Osteoblast (primary cell): ENCODE measurements at regions not wholly inside any gene's neighbourhood (a gene's known extent, or its start where the extent isn't known, plus 50 kb on each side); places are given as distances from the start of the nearest gene placed in this dataset.

Source experiments
- DNase-seq: peaks from one replicate; pipeline ENCODE4 v3.0.0; 2011; ENCODE audit warnings: low spot score, mixed read lengths; ENCODE audit not compliant: insufficient read length; ENCODE audit errors: missing footprints
- H2AFZ ChIP-seq: 2 replicates; pipeline ENCODE4 v1.6.0; 2011; ENCODE audit warnings: mild to moderate bottlenecking, low read length
- H3K27ac ChIP-seq: 2 replicates; pipeline ENCODE4 v1.5.1; 2011; ENCODE audit warnings: mild to moderate bottlenecking, low read depth, low read length, moderate library complexity
- H3K27me3 ChIP-seq: 2 replicates; pipeline ENCODE4 v1.6.0; 2012; ENCODE audit warnings: mild to moderate bottlenecking, control low read depth, inconsistent platforms, low read length, moderate library complexity; ENCODE audit not compliant: insufficient read depth
- H3K36me3 ChIP-seq: 2 replicates; pipeline ENCODE4 v1.5.1; 2011; ENCODE audit warnings: mild to moderate bottlenecking, low read length, control low read depth, moderate library complexity; ENCODE audit not compliant: insufficient read depth
- H3K4me1 ChIP-seq: 2 replicates; pipeline ENCODE4 v1.5.1; 2011; ENCODE audit warnings: mild to moderate bottlenecking, low read length, control low read depth, moderate library complexity; ENCODE audit not compliant: insufficient read depth
- H3K4me2 ChIP-seq: 2 replicates; pipeline ENCODE4 v1.6.0; 2011; ENCODE audit warnings: mild to moderate bottlenecking, low read length; ENCODE audit not compliant: insufficient read depth
- H3K4me3 ChIP-seq: fragments of 200-600 bp; sonication (generic); 3 replicates; pipeline ENCODE4 v1.5.1; 2012; ENCODE audit warnings: mild to moderate bottlenecking, low read length, inconsistent platforms; ENCODE audit not compliant: insufficient read depth
- H3K79me2 ChIP-seq: 2 replicates; pipeline ENCODE4 v1.6.0; 2012; ENCODE audit warnings: mild to moderate bottlenecking, low read length, control low read depth, inconsistent platforms; ENCODE audit not compliant: insufficient read depth
- H3K9me3 ChIP-seq: 2 replicates; pipeline ENCODE4 v1.5.1; 2011; ENCODE audit warnings: low read depth, low read length, control low read depth
- H4K20me1 ChIP-seq: 2 replicates; pipeline ENCODE4 v1.6.0; 2012; ENCODE audit warnings: mild to moderate bottlenecking, low read length, control low read depth; ENCODE audit not compliant: insufficient read depth
- TF ChIP-seq, protein P1 (sequence below): IDR thresholded peaks from 2 replicates; pipeline ENCODE4 v1.5.1; 2011; ENCODE audit warnings: mild to moderate bottlenecking, low read depth, low read length, moderate library complexity; ENCODE audit errors: extremely low read depth

DNA sequence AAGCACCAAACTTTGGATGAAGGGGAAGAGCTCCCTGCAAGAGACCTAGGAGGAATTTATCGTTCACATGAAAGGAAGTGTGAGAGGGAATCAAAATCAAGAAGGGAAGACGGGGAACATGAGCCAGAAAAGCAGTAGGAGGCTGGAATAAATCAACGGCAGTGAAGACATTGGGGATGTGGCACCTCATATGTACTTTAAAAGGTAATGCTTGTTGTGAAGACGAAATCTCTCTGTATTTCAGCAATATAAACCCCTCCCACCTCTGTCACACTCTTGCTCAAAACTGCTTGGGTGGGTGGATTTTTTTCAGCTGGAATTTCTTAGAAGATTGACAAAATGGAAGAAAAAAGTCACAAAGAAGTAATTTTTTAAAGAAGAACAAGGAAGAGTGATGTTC lies 243.5 kb downstream of the BUD13 start:
- H3K36me3 ChIP-seq: no peaks in the 10 kb centered on the region
- H3K79me2 ChIP-seq: no peaks in the 10 kb centered on the region
- no peaks in the 10 kb centered on the region for H3K9me3 ChIP-seq
- no peaks in the 10 kb centered on the region for H4K20me1 ChIP-seq
- no peak overlapping the region for H2AFZ ChIP-seq
- DNase-seq: peak; percentile 58
- peaks cover 2% of the 10 kb centered on the region for H3K27me3 ChIP-seq
- H3K4me3 ChIP-seq: no peak overlapping the region
- no peak overlapping the region for H3K27ac ChIP-seq
- H3K4me2 ChIP-seq: no peak overlapping the region
- TF ChIP-seq, protein P1, sequence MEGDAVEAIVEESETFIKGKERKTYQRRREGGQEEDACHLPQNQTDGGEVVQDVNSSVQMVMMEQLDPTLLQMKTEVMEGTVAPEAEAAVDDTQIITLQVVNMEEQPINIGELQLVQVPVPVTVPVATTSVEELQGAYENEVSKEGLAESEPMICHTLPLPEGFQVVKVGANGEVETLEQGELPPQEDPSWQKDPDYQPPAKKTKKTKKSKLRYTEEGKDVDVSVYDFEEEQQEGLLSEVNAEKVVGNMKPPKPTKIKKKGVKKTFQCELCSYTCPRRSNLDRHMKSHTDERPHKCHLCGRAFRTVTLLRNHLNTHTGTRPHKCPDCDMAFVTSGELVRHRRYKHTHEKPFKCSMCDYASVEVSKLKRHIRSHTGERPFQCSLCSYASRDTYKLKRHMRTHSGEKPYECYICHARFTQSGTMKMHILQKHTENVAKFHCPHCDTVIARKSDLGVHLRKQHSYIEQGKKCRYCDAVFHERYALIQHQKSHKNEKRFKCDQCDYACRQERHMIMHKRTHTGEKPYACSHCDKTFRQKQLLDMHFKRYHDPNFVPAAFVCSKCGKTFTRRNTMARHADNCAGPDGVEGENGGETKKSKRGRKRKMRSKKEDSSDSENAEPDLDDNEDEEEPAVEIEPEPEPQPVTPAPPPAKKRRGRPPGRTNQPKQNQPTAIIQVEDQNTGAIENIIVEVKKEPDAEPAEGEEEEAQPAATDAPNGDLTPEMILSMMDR: no peak
- no peaks in the 10 kb centered on the region for H3K4me1 ChIP-seq

DNA sequence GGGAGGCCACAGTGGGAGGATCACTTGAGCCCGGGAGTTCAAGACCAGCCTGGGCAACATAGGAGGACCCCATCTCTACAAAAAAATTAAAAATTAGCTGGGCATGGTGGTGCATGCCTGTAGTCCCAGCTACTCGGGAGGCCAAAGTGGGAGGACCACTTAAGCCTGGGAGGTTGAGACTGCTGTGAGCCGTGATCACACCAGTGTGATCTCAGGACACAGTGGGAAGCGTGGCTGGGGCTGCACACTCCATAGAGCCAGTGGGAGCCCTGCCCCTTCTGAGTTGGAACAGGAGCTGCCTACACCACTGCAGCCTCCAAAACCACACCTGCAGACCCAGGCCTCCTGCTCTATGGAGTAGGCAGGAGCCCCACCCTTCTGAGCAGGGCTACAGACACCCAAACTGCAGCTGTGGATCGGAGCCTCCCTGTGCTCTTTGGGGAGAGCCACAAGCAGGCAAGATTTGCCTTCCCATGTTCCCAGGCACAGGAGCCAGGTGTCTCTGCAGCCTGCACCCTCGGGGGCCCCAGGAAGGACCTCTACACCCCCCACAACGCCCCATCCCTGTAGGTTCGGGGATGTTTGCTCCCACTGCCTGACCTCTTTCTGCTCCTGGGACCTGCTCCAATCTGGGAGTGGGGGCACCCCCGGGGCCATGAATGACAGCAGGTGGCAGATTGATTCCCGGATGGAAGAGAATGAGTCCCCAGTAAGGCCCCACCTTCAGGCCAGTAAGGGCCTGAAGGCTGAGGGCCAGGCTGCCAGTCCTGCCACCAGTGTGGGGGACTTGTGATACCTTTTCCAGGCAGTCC lies 245.4 kb downstream of the BUD13 start:
- TF ChIP-seq, protein P1: no peak
- Histone ChIP-seq H3K36me3 (no peaks in the 10 kb centered on the region), H4K20me1 (no peaks in the 10 kb centered on the region), H3K27me3 (peaks cover 2% of the 10 kb centered on the region), H3K9me3 (no peaks in the 10 kb centered on the region), H3K79me2 (no peaks in the 10 kb centered on the region), H3K4me1 (no peaks in the 10 kb centered on the region), H3K4me3 (no peak overlapping the region), H2AFZ (no peak overlapping the region), H3K4me2 (no peak overlapping the region), H3K27ac (no peak overlapping the region)
- DNase-seq: no peak

DNA sequence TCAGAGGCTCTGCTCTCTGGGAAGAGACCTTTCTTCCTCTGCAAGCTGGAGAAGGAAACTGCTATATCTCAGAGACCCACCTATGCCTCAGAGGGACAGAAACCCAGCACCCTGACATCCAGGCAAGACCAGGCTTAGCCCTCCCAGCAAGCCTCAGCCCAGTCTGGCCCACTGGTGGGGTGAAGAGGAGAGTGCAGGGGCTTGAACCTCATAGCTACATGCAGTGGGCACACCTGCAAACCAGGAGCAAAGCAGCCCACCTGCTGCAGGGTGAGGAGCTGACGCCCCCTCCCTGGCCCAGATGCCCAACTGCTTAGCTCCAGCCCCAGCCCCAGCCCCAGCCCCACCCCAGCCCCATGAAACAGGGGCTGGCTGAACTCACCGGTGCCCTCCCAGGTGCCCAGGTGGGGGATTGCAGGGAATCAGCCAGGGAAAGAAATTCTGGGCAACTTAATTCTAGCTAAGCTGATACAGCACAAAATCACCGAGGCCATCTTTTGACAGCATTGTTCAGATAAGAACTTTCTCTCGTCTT lies 246.8 kb downstream of the BUD13 start:
- no peak for DNase-seq
- H3K27ac ChIP-seq: no peak overlapping the region

GRCh38 chr11:116519499-116519898 lies 253.3 kb downstream of the BUD13 start:
- Histone ChIP-seq H3K4me1 (no peaks in the 10 kb centered on the region), H3K9me3 (no peaks in the 10 kb centered on the region), H3K36me3 (no peaks in the 10 kb centered on the region), H3K27ac (no peak overlapping the region), H3K4me3 (no peak overlapping the region), H2AFZ (no peak overlapping the region), H4K20me1 (no peaks in the 10 kb centered on the region), H3K4me2 (no peak overlapping the region), H3K79me2 (no peaks in the 10 kb centered on the region), H3K27me3 (no peaks in the 10 kb centered on the region)
- DNase-seq: no peak
- TF ChIP-seq, protein P1: no peak

More for the DNA sequence above, 246.8 kb downstream of the BUD13 start:
- Histone ChIP-seq H3K4me3 (no peak overlapping the region), H3K4me2 (no peak overlapping the region), H3K4me1 (no peaks in the 10 kb centered on the region), H4K20me1 (no peaks in the 10 kb centered on the region), H3K36me3 (no peaks in the 10 kb centered on the region), H2AFZ (no peak overlapping the region), H3K27me3 (no peaks in the 10 kb centered on the region), H3K9me3 (no peaks in the 10 kb centered on the region), H3K79me2 (no peaks in the 10 kb centered on the region)
- TF ChIP-seq, protein P1: no peak
